Loucy (cell line): ENCODE measurements at regions not wholly inside any gene's neighbourhood (a gene's known extent, or its start where the extent isn't known, plus 50 kb on each side); places are given as distances from the start of the nearest gene placed in this dataset.

Experiments
- H2AFZ ChIP-seq: fragments of 200-600 bp; sonication (generic); 2 replicates; pipeline ENCODE4 v1.6.0; 2016; ENCODE audit warnings: antibody characterized with exemption, mild to moderate bottlenecking, low read length, moderate library complexity
- H3F3A ChIP-seq: fragments of 200-600 bp; 2 replicates; pipeline ENCODE4 v1.6.0; 2016; ENCODE audit warnings: antibody characterized with exemption, low read depth, mild to moderate bottlenecking
- H3K27me3 ChIP-seq: fragments of 200-600 bp; sonication (generic); 2 replicates; pipeline ENCODE4 v1.6.1; 2014; ENCODE audit warnings: low read length, mild to moderate bottlenecking; ENCODE audit not compliant: insufficient read depth, poor library complexity, severe bottlenecking
- H3K36me3 ChIP-seq: fragments of 200-600 bp; sonication (generic); 2 replicates; pipeline ENCODE4 v1.6.1; 2016; ENCODE audit warnings: low read length; ENCODE audit not compliant: insufficient read depth
- H3K4me1 ChIP-seq: fragments of 200-600 bp; sonication (generic); 2 replicates; pipeline ENCODE4 v1.5.1; 2014; ENCODE audit warnings: low read length, mild to moderate bottlenecking; ENCODE audit not compliant: insufficient read depth, poor library complexity, severe bottlenecking
- H3K4me2 ChIP-seq: fragments of 200-600 bp; sonication (generic); 2 replicates; pipeline ENCODE4 v1.6.0; 2014; ENCODE audit warnings: antibody characterized with exemption, low read length, low read depth, mild to moderate bottlenecking; ENCODE audit not compliant: poor library complexity, severe bottlenecking
- H3K4me3 ChIP-seq: fragments of 200-600 bp; sonication (generic); 2 replicates; pipeline ENCODE4 v1.5.1; 2014; ENCODE audit warnings: low read length, mild to moderate bottlenecking, mixed read lengths; ENCODE audit not compliant: poor library complexity, severe bottlenecking
- H3K79me2 ChIP-seq: fragments of 200-600 bp; sonication (generic); 2 replicates; pipeline ENCODE4 v1.6.1; 2014; ENCODE audit warnings: low read length; ENCODE audit not compliant: insufficient read depth
- H3K9ac ChIP-seq: fragments of 200-600 bp; sonication (generic); 2 replicates; pipeline ENCODE4 v1.6.0; 2014; ENCODE audit warnings: mild to moderate bottlenecking, low read depth, low read length, moderate library complexity; ENCODE audit not compliant: poor library complexity, severe bottlenecking
- H3K9me2 ChIP-seq: fragments of 200-600 bp; sonication (generic); replicated peaks from 2 replicates; pipeline ENCODE4 v1.6.1; 2016; ENCODE audit warnings: low read depth, low read length, mixed read lengths
- H3K9me3 ChIP-seq: fragments of 200-600 bp; sonication (generic); 2 replicates; pipeline ENCODE4 v1.6.1; 2014; ENCODE audit warnings: mild to moderate bottlenecking, antibody characterized with exemption, low read length, low read depth; ENCODE audit not compliant: insufficient read depth
- H4K20me1 ChIP-seq: fragments of 200-600 bp; sonication (generic); 2 replicates; pipeline ENCODE4 v1.6.0; 2014; ENCODE audit warnings: antibody characterized with exemption, low read length, mild to moderate bottlenecking; ENCODE audit not compliant: insufficient read depth, poor library complexity, severe bottlenecking
- CTCF ChIP-seq: fragments of 200-600 bp; sonication (generic); conservative IDR thresholded peaks from 2 replicates; pipeline ENCODE4 v1.5.1; 2014; ENCODE audit warnings: mild to moderate bottlenecking, antibody characterized with exemption, low read length
- EZH2phosphoT487 ChIP-seq: fragments of 200-600 bp; IDR thresholded peaks from 2 replicates; pipeline ENCODE4 v1.6.1; 2018; ENCODE audit warnings: antibody characterized with exemption, mild to moderate bottlenecking, moderate library complexity, borderline replicate concordance

GRCh38 chr2:117273009-117273671, 541.4 kb upstream of the DDX18 start:
- no peaks in the 10 kb centered on the region for H3K36me3 ChIP-seq
- H3K9me3 ChIP-seq = no peaks in the 10 kb centered on the region
- H3K9me2 ChIP-seq = no peaks in the 10 kb centered on the region
- no peak for TF ChIP-seq CTCF
- TF ChIP-seq EZH2phosphoT487 = no peak
- H3K4me1 ChIP-seq = no peaks in the 10 kb centered on the region
- no peak overlapping the region for H2AFZ ChIP-seq
- H3F3A ChIP-seq = no peaks in the 10 kb centered on the region
- H3K27me3 ChIP-seq = no peaks in the 10 kb centered on the region
- no peak overlapping the region for H3K4me3 ChIP-seq
- no peak overlapping the region for H3K4me2 ChIP-seq
- H4K20me1 ChIP-seq = no peaks in the 10 kb centered on the region
- no peaks in the 10 kb centered on the region for H3K79me2 ChIP-seq
- no peak overlapping the region for H3K9ac ChIP-seq

GRCh38 chr2:117293012-117293411, 521.5 kb upstream of the DDX18 start:
- Histone ChIP-seq H3K36me3 (no peaks in the 10 kb centered on the region), H3K27me3 (no peaks in the 10 kb centered on the region), H3F3A (no peaks in the 10 kb centered on the region), H4K20me1 (no peaks in the 10 kb centered on the region), H3K79me2 (no peaks in the 10 kb centered on the region), H3K4me2 (no peak overlapping the region), H3K9ac (no peak overlapping the region), H3K9me2 (no peaks in the 10 kb centered on the region), H3K4me1 (no peaks in the 10 kb centered on the region), H3K4me3 (no peak overlapping the region), H2AFZ (no peak overlapping the region), H3K9me3 (no peaks in the 10 kb centered on the region)
- TF ChIP-seq EZH2phosphoT487 = no peak
- TF ChIP-seq CTCF = no peak

- Histone ChIP-seq H3K9me2 (no peaks in the 10 kb centered on the region), H3K79me2 (no peaks in the 10 kb centered on the region)
These were observed 515.0 kb upstream of the DDX18 start for GRCh38 chr2:117299451-117299850.

More at GRCh38 chr2:117299451-117299850, 515.0 kb upstream of the DDX18 start:
- Histone ChIP-seq H3K27me3 (no peaks in the 10 kb centered on the region), H4K20me1 (no peaks in the 10 kb centered on the region), H3K4me2 (no peak overlapping the region), H3F3A (no peaks in the 10 kb centered on the region), H3K4me1 (no peaks in the 10 kb centered on the region), H3K4me3 (no peak overlapping the region), H3K9me3 (no peaks in the 10 kb centered on the region), H3K9ac (no peak overlapping the region), H2AFZ (no peak overlapping the region), H3K36me3 (no peaks in the 10 kb centered on the region)
- TF ChIP-seq CTCF (no peak), EZH2phosphoT487 (no peak)
